Trophoblast cell (in vitro differentiated cells and primary cell): ENCODE measurements at regions not wholly inside any gene's neighbourhood (a gene's known extent, or its start where the extent isn't known, plus 50 kb on each side); places are given as distances from the start of the nearest gene placed in this dataset.

Experiments used
- DNase-seq, 2 donors: peaks; one replicate each; pipeline ENCODE4 v3.0.0-alpha.2; 2016
- H2AFZ ChIP-seq: 2 replicates; pipeline ENCODE4 v1.6.1; 2013; ENCODE audit warnings: low read length, moderate library complexity, mild to moderate bottlenecking; ENCODE audit not compliant: insufficient read depth, poor library complexity
- H2AK5ac ChIP-seq: 2 replicates; pipeline ENCODE4 v1.6.1; 2013; ENCODE audit warnings: mild to moderate bottlenecking, low read length
- H2BK120ac ChIP-seq: 2 replicates; pipeline ENCODE4 v1.6.1; 2013; ENCODE audit warnings: low read length, mild to moderate bottlenecking, moderate library complexity; ENCODE audit not compliant: insufficient read depth, poor library complexity
- H2BK12ac ChIP-seq: 2 replicates; pipeline ENCODE4 v1.6.1; 2013; ENCODE audit warnings: mild to moderate bottlenecking, low read length, moderate library complexity
- H2BK5ac ChIP-seq: 2 replicates; pipeline ENCODE4 v1.6.1; 2013; ENCODE audit warnings: low read length, low read depth, moderate library complexity, mild to moderate bottlenecking; ENCODE audit not compliant: poor library complexity
- H3K14ac ChIP-seq: 2 replicates; pipeline ENCODE4 v1.6.1; 2013; ENCODE audit warnings: mild to moderate bottlenecking, low read length
- H3K18ac ChIP-seq: 2 replicates; pipeline ENCODE4 v1.6.1; 2013; ENCODE audit warnings: mild to moderate bottlenecking, low read length
- H3K23ac ChIP-seq: 2 replicates; pipeline ENCODE4 v1.6.1; 2013; ENCODE audit warnings: low read length
- H3K27ac ChIP-seq: 2 replicates; pipeline ENCODE4 v1.5.1; 2013; ENCODE audit warnings: low read depth, mild to moderate bottlenecking, inconsistent platforms, low read length, moderate library complexity
- H3K27me3 ChIP-seq: 2 replicates; pipeline ENCODE4 v1.6.1; 2013; ENCODE audit warnings: inconsistent platforms, mild to moderate bottlenecking, low read length, moderate library complexity; ENCODE audit not compliant: insufficient read depth
- H3K36me3 ChIP-seq, 2 experiments: 1 replicate in 1 of 2; 2 replicates in 1 of 2; pipeline ENCODE4 v1.6.1; 2013; ENCODE audit warnings: low read length in 2 of 2, mild to moderate bottlenecking in 2 of 2, moderate library complexity in 1 of 2; ENCODE audit not compliant: insufficient read depth in 2 of 2, control insufficient read depth in 1 of 2
- H3K4ac ChIP-seq: 2 replicates; pipeline ENCODE4 v1.6.1; 2013; ENCODE audit warnings: low read depth, mild to moderate bottlenecking, low read length, moderate library complexity
- H3K4me1 ChIP-seq, 2 experiments: 1 replicate in 1 of 2; 2 replicates in 1 of 2; pipeline ENCODE4 v1.6.1; 2013; ENCODE audit warnings: low read length in 2 of 2, mild to moderate bottlenecking in 2 of 2, moderate library complexity in 1 of 2; ENCODE audit not compliant: insufficient read depth in 2 of 2, control insufficient read depth in 1 of 2
- H3K4me2 ChIP-seq: 2 replicates; pipeline ENCODE4 v1.6.1; 2013; ENCODE audit warnings: inconsistent platforms, mild to moderate bottlenecking, low read length, moderate library complexity
- H3K4me3 ChIP-seq: 2 replicates; pipeline ENCODE4 v1.5.1; 2013; ENCODE audit warnings: mild to moderate bottlenecking, low read depth, low read length, inconsistent platforms
- H3K79me1 ChIP-seq: one replicate; pipeline ENCODE4 v1.6.1; 2013; ENCODE audit warnings: low read length
- H3K79me2 ChIP-seq: 2 replicates; pipeline ENCODE4 v1.6.1; 2013; ENCODE audit warnings: low read length, mild to moderate bottlenecking; ENCODE audit not compliant: control insufficient read depth, insufficient read depth, poor library complexity
- H3K9ac ChIP-seq: 2 replicates; pipeline ENCODE4 v1.6.1; 2013; ENCODE audit warnings: mild to moderate bottlenecking, low read length
- H3K9me3 ChIP-seq: 2 replicates; pipeline ENCODE4 v1.6.1; 2013; ENCODE audit warnings: low read depth, mild to moderate bottlenecking, control low read depth, inconsistent platforms, low read length; ENCODE audit not compliant: insufficient read depth
- H4K12ac ChIP-seq: 2 replicates; pipeline ENCODE4 v1.6.1; 2013; ENCODE audit warnings: low read depth, mild to moderate bottlenecking, low read length, moderate library complexity
- H4K8ac ChIP-seq: 2 replicates; pipeline ENCODE4 v1.6.1; 2013; ENCODE audit warnings: low read depth, mild to moderate bottlenecking, low read length, moderate library complexity
- H4K91ac ChIP-seq: one replicate; pipeline ENCODE4 v1.6.1; 2013; ENCODE audit warnings: low read depth, mild to moderate bottlenecking, low read length, moderate library complexity
- WGBS: extraction: QIAGEN DNeasy Blood & Tissue Kit; methylation state at CpG from one replicate; pipeline ENCODE4 v1.1.7; 2013; ENCODE audit warnings: missing lambda C conversion rate; ENCODE audit not compliant: insufficient read length, insufficient coverage; ENCODE audit errors: extremely low coverage; 5-methylcytosine and 5-hydroxymethylcytosine counted together

DNA sequence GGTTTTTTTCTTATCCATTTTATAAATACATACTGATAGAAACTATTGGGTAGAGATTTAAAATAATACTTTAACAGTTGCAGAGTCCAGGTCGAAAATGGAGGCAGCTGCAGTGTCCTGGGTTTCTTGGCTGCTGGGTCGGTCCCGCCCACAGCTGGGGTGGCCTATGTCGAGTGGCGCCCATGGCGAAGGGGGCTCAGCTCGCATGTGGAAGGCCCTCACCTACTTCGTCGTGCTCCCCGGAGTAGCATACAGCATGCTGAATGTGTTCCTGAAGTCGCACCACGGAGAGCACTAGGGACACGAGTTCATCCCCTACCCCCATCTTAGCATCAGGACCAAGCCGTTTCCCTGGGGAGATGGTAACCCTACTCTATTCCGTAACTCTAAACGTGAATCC lies 1304.9 kb upstream of the ADGRL2 start:
- Histone ChIP-seq H2BK12ac (no peak overlapping the region), H3K9ac (no peak overlapping the region), H2BK5ac (no peak overlapping the region), H3K36me3 (no peaks in the 10 kb centered on the region), H4K12ac (no peak overlapping the region), H3K14ac (no peak overlapping the region), H3K9me3 (peaks cover 2% of the 10 kb centered on the region), H3K27ac (no peak overlapping the region), H4K91ac (no peak overlapping the region), H3K79me1 (no peaks in the 10 kb centered on the region), H2AK5ac (no peak overlapping the region), H2AFZ (no peak overlapping the region), H3K18ac (no peak overlapping the region), H3K79me2 (no peaks in the 10 kb centered on the region), H3K27me3 (no peaks in the 10 kb centered on the region), H4K8ac (no peak overlapping the region), H3K4me3 (no peak overlapping the region), H2BK120ac (no peak overlapping the region), H3K4me1 (no peaks in the 10 kb centered on the region), H3K4me2 (no peak overlapping the region), H3K4ac (no peak overlapping the region), H3K23ac (peak overlapping the region; percentile 6)
- no peak for DNase-seq
- WGBS, result no CpG with 5 or more reads among the region's 16 CpGs

DNA sequence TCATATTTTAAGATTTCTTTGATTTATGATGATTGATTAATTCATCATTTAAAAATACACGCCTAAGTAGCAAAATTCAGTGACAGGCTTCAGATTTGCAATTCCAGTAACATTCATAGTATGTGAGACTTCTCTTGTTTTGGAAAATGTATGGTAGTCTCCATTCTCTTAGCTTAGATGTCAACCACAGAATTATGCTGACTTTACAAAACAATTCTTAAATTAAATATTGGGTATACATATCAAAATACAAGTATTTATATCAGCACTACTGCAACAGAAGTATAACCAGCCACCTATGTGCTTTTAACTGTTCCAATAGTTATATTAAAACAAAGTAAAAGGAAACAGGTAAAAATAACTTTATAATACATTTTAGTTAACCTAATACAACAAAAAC lies 1328.6 kb upstream of the ADGRL2 start:
- no peak overlapping the region for H2BK120ac ChIP-seq
- no CpG with 5 or more reads among the region's 1 CpG for WGBS

GRCh38 chr1:80468356-80468755 lies 1332.4 kb upstream of the ADGRL2 start:
- Histone ChIP-seq H2AK5ac (no peak overlapping the region), H3K4me2 (no peak overlapping the region), H2BK12ac (no peak overlapping the region), H3K79me1 (no peaks in the 10 kb centered on the region), H3K27me3 (no peaks in the 10 kb centered on the region), H3K23ac (no peak overlapping the region), H3K27ac (no peak overlapping the region), H3K79me2 (no peaks in the 10 kb centered on the region), H3K18ac (no peak overlapping the region), H4K8ac (no peak overlapping the region), H4K12ac (no peak overlapping the region), H3K9ac (no peak overlapping the region), H2AFZ (no peak overlapping the region), H3K4ac (no peak overlapping the region), H3K36me3 (no peaks in the 10 kb centered on the region), H2BK5ac (no peak overlapping the region), H2BK120ac (no peak overlapping the region), H3K4me1 (no peaks in the 10 kb centered on the region), H3K4me3 (no peak overlapping the region), H3K9me3 (no peaks in the 10 kb centered on the region), H4K91ac (no peak overlapping the region), H3K14ac (no peak overlapping the region)
- WGBS, result no CpG with 5 or more reads among the region's 1 CpG
- no peak for DNase-seq

More for the DNA sequence above, 1328.6 kb upstream of the ADGRL2 start:
- H3K4me1 ChIP-seq, result no peaks in the 10 kb centered on the region
- H3K9ac ChIP-seq, result no peak overlapping the region
- no peak overlapping the region for H4K12ac ChIP-seq
- H3K4ac ChIP-seq, result no peak overlapping the region
- H3K79me1 ChIP-seq, result no peaks in the 10 kb centered on the region
- DNase-seq, result no peak
- no peak overlapping the region for H2BK12ac ChIP-seq
- H3K36me3 ChIP-seq, result no peaks in the 10 kb centered on the region
- H3K18ac ChIP-seq, result no peak overlapping the region
- H3K14ac ChIP-seq, result no peak overlapping the region
- no peak overlapping the region for H3K27ac ChIP-seq
- H2AFZ ChIP-seq, result no peak overlapping the region
- no peak overlapping the region for H2AK5ac ChIP-seq
- H4K8ac ChIP-seq, result no peak overlapping the region
- H3K23ac ChIP-seq, result no peak overlapping the region
- no peak overlapping the region for H2BK5ac ChIP-seq
- H3K4me2 ChIP-seq, result no peak overlapping the region
- H3K4me3 ChIP-seq, result no peak overlapping the region
- no peaks in the 10 kb centered on the region for H3K9me3 ChIP-seq
- no peaks in the 10 kb centered on the region for H3K27me3 ChIP-seq
- no peaks in the 10 kb centered on the region for H3K79me2 ChIP-seq
- no peak overlapping the region for H4K91ac ChIP-seq

DNA sequence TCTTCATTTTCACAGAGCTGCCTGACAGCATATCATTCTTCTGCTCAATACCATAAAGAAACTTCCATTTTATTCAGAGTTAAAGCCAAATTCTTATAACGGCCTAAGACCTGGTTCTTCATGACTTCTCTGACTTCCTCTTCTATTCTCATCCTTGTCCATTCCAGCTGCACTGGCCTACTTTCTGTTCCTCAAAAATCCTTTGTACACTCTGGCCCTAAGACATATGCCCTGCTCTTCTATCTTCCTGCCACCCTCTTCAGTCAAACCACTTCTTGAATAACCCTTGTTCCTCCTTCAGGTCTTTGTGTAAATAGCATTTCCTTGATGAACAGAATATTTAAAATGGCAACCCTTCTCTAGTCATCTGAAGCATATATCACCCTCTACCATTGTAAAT lies 1338.7 kb upstream of the ADGRL2 start:
- Histone ChIP-seq H4K8ac (no peak overlapping the region), H3K36me3 (no peaks in the 10 kb centered on the region), H2BK12ac (no peak overlapping the region), H3K4me3 (no peak overlapping the region), H3K27ac (no peak overlapping the region), H3K9ac (no peak overlapping the region), H3K79me2 (no peaks in the 10 kb centered on the region), H4K12ac (no peak overlapping the region), H3K79me1 (no peaks in the 10 kb centered on the region), H3K4me2 (no peak overlapping the region), H2AK5ac (no peak overlapping the region), H3K4me1 (no peaks in the 10 kb centered on the region), H2AFZ (no peak overlapping the region), H3K14ac (no peak overlapping the region), H3K27me3 (no peaks in the 10 kb centered on the region), H2BK5ac (no peak overlapping the region), H3K9me3 (no peaks in the 10 kb centered on the region), H4K91ac (no peak overlapping the region), H3K4ac (no peak overlapping the region), H3K18ac (no peak overlapping the region), H2BK120ac (no peak overlapping the region), H3K23ac (no peak overlapping the region)
- no CpG with 5 or more reads among the region's 1 CpG for WGBS
- no peak for DNase-seq
